Cardiac septum (tissue), 1 donor: ENCODE measurements at regions not wholly inside any gene's neighbourhood (a gene's known extent, or its start where the extent isn't known, plus 50 kb on each side); places are given as distances from the start of the nearest gene placed in this dataset.

Experiments used
- DNase-seq: peaks from one replicate; pipeline ENCODE4 v3.0.0-alpha.2; 2020; ENCODE audit warnings: low spot score
- intact Hi-C: fragments of 100-400 bp; cut with DNase I; formaldehyde crosslinking; loops from one replicate; pipeline ENCODE4 v1.14.0; 2022
- donor health status: DM: no; HTN: no; CAD: no.

DNA sequence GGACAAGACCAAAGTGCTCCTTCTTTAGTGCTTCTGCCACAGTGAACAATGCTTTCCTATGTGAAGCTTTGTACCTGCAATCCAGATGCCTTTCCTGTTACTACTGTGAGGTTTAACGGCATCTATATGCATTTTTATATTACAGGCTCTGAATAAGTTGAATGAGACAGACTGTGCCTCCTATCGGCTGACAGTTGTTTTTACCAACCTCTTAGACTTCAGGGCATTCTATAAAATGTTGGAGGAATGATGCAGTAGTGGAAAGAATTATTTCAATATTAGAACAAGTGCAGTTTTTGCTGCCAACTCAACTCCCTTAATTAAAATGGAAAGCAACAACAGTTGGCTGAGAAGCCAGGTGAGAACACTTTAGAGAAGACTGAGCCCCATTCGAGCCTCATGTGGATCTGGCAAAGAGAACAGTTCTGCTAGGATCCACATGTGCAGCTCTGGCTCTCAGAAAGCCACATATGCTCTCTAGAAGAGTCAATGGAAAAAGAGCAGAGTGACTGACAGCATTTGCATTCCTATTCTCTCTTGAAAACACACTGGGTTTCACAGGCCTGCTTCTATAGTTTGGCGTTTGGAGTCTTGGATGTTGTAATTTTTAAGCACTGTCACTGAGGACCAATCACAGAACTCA lies 147.5 kb downstream of the LURAP1L start:
- no peak for DNase-seq
- intact Hi-C loops: no loop called here

DNA sequence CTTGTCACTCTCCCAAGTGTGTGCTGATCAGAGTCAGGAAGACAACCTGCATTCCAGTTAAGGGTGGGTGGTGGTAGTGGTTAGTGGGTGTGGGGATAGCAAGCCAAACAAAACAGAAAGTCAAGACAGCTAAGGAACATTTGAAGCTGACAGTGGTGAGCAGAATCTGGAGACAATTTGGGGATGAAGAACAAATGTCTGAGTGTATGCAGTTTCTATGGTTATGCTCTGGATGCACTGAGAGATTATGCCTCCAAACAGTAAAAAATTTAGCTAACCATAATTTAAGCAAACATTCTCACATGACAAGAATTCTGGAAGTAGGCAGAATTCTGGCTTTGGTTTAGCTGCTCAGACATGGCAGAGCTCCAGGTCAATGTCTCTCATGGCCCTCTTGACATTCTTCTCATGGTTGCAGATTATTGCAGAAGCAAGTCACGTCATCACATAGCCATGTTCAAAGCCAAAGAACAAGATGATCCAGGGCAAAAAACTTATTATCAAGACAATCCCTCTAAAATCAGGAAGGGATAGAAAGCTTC lies 148.7 kb downstream of the LURAP1L start:
- no peak for DNase-seq

DNA sequence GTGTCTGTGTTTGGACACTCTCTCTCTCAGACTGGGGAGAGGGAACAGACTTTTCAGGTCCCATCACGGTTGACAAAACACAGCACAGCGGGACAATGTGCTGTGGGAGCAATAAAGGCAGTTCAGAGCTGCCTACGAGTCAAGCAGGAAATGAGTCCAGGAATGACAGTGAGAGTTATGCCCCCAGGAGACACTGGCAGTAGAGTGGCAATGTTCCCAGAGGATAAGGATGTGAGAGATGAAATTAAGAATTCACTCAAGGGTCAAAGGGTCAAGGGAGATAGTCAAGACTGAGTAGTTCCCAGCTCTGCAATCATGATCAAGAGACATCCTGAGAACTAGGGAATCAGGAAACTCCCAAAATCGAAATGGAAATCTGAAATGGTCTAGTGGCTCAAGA lies 156.1 kb downstream of the LURAP1L start:
- intact Hi-C loops: no loop called here
- no peak for DNase-seq

More for the DNA sequence above, 148.7 kb downstream of the LURAP1L start:
- intact Hi-C loops: no loop called here

DNA sequence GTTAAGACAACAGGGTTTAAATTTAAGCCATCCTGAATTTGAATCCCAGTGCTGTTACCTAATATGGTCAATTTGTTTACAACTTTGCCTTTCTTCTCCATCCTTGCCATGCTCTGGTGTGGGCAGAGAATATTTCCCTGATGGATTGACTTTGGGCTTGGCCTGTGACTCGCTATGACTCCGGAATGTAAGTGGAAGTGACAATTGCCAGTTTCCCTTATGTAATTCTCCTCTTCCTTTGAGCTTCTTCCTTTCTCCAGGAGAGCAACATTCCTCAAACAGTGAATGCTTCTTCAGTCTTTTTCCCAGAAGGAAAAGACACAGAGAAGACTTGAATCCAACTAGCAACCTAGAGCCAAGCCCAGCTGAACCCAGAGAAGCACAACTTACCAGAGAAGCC lies 159.1 kb downstream of the LURAP1L start:
- no peak for DNase-seq
- intact Hi-C loops: no loop called here

DNA sequence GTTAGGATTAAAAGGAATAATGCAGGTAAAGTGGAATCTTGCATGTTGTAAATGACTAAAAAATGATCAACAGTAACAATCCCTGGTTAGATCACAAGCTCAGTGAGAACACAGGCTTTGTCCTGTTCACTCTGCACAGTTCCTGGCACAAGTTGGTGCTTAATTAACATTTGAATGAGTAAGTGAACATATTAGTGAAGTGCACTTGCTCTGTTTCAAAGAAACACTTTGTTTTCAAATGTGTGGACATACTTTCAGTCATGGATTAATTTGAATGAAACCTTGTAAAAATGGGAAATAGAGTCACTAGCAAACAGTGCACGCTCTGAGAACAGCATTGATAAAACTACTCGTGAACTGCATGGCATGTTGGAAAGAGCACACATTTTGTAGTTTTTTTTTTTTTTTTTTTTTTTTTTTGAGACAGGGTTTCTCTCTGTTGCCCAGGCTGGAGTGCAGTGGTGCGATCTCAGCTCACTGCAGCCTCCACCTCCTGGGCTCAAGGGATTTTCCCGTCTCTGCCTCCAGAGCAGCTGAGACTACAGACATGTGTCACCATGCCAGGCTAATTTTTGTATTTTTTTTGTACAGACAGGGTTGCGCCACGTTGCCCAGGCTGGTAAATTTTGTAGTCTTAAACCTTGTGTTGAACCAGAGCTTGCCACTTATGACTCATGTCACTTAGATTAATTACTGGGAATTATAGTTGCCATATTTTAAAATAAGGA lies 159.9 kb downstream of the LURAP1L start:
- DNase-seq: no peak
- intact Hi-C loops: no loop called here

DNA sequence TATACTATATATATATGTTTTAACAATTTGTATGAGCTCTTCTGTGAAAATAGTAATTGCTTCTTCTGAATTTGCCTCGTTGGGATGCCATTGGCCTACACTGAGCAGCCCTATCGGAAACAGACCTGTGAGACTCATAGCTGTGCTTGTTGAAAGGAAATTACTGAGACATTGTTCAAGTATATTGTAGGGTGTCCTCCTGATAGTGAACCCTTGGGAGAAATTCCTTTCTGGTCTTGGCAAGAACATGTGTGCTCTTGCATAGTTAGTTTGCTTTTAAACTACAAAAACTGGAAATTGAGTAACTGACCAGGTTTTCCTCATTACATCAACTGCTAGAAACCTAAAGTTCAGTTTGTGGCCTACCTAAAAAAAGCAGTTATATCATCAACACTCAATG lies 160.9 kb downstream of the LURAP1L start:
- intact Hi-C loops: no loop called here
- no peak for DNase-seq

DNA sequence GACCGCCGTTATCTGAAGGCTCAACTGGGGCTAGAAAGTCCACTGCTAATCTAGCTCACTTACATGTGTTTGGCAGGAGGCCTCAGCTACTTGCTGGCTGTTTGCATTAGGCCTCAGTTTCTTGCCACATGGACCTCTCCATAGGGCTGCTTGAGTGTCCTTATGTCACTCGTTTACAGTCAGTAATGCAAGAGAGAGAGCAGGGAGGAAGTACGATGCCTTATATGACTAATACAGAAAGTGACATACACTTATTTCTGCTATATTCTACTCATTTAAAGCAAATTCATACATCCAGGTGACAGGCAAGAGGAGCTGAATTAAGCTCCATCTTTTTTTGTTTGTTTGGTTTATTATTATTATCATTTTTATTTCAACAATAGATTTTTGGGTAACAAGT lies 179.6 kb downstream of the LURAP1L start:
- intact Hi-C loops: no loop called here
- DNase-seq: no peak

DNA sequence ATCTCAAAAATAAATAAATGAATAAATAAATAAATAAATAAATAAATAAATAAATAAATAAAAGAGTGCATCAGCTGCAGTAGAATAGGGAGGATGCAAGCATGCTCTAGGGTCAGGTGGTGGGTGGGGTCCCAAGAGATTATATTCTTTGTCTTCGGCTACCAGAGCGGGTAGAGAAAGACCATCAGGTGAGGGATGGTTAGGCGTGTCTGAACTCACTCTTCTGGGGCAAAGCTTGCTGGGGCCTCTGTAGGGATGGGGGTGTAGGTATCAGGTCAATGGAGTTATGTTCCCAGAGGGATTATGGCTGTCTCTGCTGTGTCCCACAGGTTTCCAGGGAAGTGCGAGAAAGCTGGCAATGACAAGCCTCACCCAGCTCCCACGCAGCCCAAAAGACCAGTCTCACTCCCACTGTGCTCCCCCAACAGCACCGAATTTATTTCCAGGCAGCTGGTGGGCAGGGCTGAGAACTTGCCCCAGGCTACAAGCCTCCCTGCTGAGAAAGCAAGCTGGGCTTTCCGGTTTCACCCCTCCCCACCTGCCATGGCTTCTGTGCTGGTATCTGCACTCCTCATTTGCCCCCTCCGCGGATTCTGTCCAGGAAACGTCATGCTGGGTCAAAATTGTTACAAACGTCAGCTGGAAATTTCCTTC lies 180.8 kb downstream of the LURAP1L start:
- intact Hi-C loops: no loop called here
- no peak for DNase-seq

DNA sequence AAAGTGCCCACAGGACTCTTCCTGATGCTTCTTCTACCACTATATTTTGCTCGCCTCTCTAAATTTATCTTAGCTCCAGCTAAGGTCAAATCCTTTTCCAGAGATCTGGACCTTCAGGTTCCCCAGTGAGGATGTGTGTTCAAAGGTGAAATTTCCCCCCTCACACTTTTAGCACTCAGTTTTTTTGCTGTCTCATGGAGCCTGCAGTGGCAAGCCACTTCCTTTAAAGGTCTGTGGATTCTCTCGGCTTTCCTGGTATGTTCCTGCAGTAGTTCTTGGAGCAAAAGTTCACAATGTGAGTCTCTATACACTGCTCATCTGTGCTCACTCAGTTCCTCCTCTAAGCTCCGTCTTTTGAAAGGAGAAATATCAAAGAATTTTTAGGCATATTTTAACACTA lies 181.4 kb downstream of the LURAP1L start:
- intact Hi-C loops: no loop called here
- no peak for DNase-seq

DNA sequence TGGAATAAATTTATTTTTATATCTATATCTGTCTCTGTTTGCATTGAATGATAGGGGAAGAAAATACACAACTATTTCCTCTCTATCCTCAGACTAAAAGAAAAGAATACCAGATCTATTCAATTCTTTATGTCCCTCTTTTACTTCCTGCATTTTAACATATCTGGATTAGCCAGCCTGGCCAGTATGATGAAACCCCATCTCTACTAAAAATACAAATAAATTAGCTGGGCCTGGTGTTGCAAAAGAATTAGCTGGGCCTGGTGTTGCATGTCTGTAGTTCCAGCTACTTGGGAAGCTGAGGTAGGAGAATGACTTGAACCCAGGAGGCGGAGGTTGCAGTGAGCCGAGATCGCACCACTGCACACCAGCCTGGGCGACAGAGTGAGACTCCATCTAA lies 182.0 kb downstream of the LURAP1L start:
- DNase-seq: no peak
- intact Hi-C loops: no loop called here

DNA sequence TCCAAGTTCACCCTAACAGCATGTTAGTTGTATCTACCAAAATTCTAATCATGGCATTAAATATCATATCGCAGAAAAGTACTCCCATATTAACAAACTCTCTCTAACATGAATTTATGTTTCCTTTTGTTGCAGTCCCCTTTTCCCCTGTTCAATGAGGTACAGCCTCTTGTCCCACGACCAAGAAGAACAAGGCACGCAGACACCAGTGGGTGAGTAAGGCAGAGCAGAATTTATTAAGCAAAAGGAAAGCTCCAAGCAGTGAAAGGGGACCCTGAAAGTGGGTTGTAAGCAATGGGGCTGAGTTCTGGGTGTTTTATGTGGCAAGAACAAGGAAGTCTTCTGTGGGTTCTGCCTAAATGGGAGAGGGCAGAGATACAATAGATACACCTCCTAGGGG lies 183.5 kb downstream of the LURAP1L start:
- intact Hi-C loops: no loop called here
- no peak for DNase-seq

DNA sequence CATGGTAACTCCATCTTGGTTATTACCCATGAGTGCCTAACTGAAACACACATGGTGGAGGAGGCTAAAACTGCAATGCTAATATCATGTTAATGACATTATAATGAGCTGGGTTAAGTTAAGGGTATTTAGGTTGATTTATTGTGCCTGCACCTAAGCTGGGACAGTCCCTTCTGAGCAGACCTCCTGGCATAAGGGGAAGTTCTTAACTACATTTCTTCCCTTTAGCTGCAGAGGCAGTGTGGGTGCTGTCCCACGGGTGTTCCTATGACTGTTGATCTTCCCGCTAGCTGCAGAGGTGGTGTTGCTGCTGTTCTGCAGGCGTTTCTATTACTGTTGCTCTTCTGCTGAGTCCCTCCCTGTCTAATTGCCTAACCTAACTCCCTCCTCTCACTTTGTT lies 183.9 kb downstream of the LURAP1L start:
- no peak for DNase-seq
- intact Hi-C loops: no loop called here

DNA sequence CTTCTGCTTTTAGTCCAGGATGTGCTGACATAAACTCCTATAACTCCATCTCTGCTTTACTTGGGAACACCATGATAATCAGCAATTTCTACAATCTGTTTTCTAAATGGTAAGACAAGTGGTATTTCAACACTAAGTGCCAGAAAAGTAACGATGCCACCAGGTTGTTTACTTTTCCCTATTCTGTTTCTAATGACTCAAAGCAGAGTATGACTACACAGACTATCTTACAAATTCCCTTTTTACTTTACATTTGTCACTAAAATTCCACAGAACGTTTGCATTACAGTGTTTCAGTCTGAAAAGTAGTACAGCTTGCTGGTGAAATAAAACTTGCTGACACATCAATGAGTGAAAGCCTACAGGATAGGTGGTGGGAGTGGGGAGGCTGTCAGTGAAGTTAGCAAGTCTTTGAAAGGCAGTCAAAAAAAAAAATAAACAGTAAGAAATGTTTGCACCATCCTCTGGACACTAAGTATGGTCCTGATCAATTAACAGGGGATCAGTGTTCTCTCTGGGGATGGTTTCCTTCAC lies 186.5 kb downstream of the LURAP1L start:
- DNase-seq: no peak
- intact Hi-C loops: no loop called here

DNA sequence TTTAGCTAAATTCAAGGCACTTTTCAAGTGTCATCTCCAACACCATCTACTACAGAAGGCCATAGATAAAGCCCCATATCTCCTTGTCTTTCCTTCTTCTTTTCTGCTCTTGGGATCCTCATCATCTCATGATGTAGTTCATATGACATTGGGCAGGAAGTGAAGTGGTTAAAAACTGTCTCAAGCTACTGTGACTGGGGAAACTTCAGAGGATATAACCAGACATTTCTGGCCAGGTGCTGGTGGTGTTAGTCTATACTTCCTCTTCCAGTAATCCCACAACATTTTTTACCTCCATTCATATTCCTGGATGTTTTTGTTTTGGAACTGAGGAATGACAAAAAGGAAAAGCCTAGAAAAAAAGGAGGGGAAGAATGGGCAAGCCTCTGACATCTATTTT lies 188.7 kb downstream of the LURAP1L start:
- no peak for DNase-seq
- intact Hi-C loops: no loop called here

DNA sequence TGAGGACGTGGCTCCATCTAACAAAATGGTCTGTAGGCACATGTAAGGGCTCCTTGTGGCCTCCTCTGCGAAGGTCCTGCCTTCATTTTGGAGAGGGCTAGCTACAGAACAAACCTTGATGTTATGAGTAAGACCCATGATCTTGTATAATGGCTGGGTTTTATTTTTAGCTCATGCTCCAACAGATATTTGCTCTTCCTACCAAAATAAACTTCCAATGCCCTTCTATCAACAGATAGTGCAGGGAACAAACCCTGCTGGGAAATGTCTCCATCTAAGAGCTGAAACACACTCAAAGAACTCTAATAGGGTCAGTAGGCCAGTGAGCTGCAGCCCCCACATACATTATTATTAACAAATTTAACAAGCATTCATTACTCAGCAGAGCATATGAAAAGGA lies 189.5 kb downstream of the LURAP1L start:
- DNase-seq: no peak
- intact Hi-C loops: no loop called here

DNA sequence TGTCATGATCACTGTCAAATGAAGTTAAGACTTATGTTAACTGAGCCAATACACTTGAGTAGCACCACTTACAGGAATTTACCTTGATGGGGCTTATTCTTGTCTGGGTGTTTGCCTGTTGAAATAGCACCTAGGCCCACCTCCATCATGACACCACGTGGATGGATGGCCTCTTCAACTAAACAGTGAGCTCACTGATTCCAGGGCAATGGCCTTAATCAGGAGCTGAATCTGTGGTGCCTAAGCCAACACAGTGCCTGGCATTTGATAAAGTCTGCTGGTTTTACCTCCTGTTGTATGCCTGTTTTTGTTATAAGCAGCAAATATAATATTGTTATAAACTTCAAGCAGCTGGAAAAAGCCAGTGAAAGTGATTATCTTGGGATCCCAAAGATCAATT lies 190.5 kb downstream of the LURAP1L start:
- no peak for DNase-seq
- intact Hi-C loops: no loop called here

DNA sequence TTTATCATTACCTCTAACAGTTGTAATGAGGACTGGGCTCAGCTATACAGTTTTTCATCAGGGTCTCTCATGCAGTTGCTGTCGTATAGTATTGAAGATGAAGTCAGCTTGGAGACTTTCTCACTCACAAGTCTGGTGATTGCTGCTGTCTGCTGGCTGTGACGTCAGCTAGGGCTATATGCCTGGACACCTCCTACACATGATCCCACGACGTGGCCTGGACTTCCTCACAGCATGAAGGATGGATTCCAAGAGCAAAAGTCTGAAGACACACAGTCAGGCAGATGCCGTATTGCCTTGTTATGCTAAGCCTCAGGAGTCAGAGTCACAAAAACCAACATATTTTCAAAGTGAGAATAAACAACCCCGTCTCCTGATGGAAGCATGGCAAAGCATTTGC lies 193.3 kb downstream of the LURAP1L start:
- intact Hi-C loops: no loop called here
- DNase-seq: no peak

DNA sequence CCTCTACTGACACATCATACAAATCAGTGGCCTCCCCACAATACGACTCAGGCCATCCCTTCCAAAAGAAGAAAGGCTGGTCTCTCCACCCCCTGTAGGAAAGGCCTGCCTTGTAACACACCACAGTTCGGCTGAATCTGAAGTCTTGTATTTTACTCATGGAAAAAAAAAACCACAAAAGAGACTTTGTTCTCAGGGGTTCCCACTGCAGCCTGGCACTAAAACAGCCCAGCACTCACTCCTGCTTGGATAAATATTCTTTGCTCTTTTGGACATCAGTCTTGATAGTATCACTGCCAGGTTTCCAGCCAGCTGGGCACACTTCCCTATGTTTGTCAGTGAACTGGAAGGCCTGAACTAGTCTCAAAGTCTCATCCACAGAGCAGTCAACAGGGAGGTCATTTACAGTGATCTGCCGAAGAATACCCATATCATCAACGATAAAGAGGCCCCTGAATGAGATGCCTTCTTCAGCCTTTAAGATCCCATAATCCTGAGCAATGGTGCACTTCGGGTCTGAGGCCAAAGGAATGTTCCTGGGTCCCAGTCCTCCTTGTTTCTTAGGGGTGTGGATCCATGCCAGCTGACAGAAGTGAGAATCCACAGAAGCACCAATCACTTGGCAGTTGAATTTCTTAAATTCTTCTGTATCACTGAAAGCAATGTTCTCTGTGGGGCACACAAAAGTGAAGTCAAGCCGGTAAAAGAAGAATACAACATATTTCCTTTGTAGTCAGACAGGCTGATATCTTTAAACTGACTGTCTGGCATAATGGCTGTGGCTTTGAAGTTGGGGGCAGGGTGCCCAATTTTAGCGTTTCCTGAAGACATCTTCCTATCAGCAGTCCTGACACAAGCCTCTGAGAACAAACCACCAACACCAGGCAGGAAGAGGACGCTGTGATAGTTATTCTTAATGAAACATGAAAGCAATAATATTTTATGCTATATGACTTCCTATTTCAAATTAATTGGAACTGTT lies 198.1 kb downstream of the LURAP1L start:
- intact Hi-C loops: no loop called here
- DNase-seq: no peak

DNA sequence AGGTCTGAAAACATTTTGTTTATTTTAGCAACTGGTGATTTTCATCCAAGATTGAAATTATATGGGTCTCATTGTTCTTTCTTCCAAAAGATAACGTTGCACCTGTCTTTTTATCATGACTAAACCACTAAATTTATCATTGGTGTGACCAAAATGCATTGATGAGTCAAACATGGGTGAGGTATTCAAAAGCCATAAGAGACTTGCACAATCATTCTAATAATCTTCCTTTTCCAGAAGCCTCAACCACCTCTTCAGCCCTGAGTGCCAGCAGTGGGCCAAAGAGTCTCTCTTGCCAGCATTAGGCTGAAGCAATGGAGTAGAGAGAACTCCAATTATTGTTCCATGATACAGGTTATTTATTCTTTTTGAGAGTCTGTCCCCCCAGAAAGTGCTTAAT lies 198.9 kb downstream of the LURAP1L start:
- DNase-seq: no peak
- intact Hi-C loops: no loop called here

DNA sequence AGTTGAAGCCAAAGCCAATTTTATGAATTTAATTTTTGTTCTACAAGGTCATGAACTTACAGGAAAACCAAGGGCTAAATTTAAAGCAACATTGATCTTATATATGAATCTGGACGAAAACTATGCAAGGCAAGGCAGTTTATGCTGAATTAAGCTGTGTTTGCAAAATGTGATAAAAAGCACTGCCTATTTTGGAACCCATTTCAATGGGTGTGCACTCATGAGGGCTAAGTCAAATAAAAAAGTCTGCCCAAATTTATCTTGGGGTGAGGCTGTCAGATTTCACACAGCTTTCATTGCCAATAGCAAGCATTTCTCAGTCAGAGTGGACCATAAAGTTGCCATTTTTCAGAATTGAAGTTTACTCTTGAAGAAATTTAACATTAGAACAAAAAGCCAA lies 199.9 kb downstream of the LURAP1L start:
- no peak for DNase-seq
- intact Hi-C loops: no loop called here
